KMS-11 (cell line): ENCODE measurements at regions not wholly inside any gene's neighbourhood (a gene's known extent, or its start where the extent isn't known, plus 50 kb on each side); places are given as distances from the start of the nearest gene placed in this dataset.

ENCODE experiments used
- H2AFZ ChIP-seq: fragments of 200-600 bp; sonication (generic); 2 replicates; pipeline ENCODE4 v1.6.1; 2016; ENCODE audit warnings: antibody characterized with exemption, mixed run types, low read depth
- H3K27ac ChIP-seq: fragments of 200-600 bp; sonication (generic); 2 replicates; pipeline ENCODE4 v1.6.1; 2016; ENCODE audit warnings: mild to moderate bottlenecking, mixed run types
- H3K27me3 ChIP-seq: fragments of 200-600 bp; sonication (generic); 2 replicates; pipeline ENCODE4 v1.6.1; 2017; ENCODE audit warnings: mild to moderate bottlenecking, low read depth, mixed run types, moderate library complexity; ENCODE audit not compliant: insufficient read depth
- H3K36me3 ChIP-seq: fragments of 200-600 bp; sonication (generic); 2 replicates; pipeline ENCODE4 v1.6.1; 2017; ENCODE audit warnings: mild to moderate bottlenecking, mixed run types; ENCODE audit not compliant: insufficient read depth
- H3K4me1 ChIP-seq: fragments of 200-600 bp; sonication (generic); 2 replicates; pipeline ENCODE4 v1.6.1; 2016; ENCODE audit warnings: mild to moderate bottlenecking, low read depth, mixed run types; ENCODE audit not compliant: poor library complexity, severe bottlenecking
- H3K4me2 ChIP-seq: fragments of 200-600 bp; sonication (generic); 2 replicates; pipeline ENCODE4 v1.7.0; 2016; ENCODE audit warnings: mild to moderate bottlenecking, mixed run types
- H3K4me3 ChIP-seq: fragments of 200-600 bp; sonication (generic); IDR thresholded peaks from 2 replicates; pipeline ENCODE4 v1.6.1; 2017; ENCODE audit warnings: low read depth, low read length, mixed read lengths; ENCODE audit not compliant: insufficient read depth
- H3K79me2 ChIP-seq: fragments of 200-600 bp; sonication (generic); 2 replicates; pipeline ENCODE4 v1.6.1; 2016; ENCODE audit warnings: low read depth, mixed run types; ENCODE audit not compliant: insufficient read depth
- H3K9ac ChIP-seq: fragments of 200-600 bp; sonication (generic); 2 replicates; pipeline ENCODE4 v1.6.1; 2016; ENCODE audit warnings: mild to moderate bottlenecking, mixed run types
- H4K20me1 ChIP-seq: fragments of 200-600 bp; sonication (generic); 2 replicates; pipeline ENCODE4 v1.6.1; 2016; ENCODE audit warnings: mild to moderate bottlenecking, mixed run types; ENCODE audit not compliant: insufficient read depth
- TF ChIP-seq, protein P1 (sequence below): fragments of 200-600 bp; sonication (generic); conservative IDR thresholded peaks from 2 replicates; pipeline ENCODE4 v1.6.1; 2017; ENCODE audit warnings: low read depth, mild to moderate bottlenecking, antibody characterized with exemption, low read length, moderate library complexity, mixed read lengths

DNA sequence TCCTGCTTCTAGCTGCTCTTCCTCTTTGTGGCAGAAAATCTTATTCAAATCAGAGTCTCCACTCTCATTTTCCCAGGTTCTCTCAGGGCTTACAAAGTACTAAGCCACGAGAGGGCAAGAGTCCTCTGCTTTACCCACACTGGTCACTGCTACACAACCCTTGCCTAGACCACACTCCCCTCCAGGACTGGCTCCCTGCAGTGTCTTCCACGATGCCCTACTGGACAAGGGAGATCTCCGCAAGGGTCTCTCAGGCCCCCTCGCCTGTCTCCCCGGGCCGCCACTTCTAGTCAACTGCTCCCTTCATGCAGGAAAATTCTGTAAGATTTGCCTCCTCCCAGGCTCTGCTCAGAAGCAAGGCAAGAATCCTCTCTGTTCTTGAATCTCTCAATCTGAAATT is 319.6 kb downstream of the RRAGC start:
- H3K4me1 ChIP-seq = no peaks in the 10 kb centered on the region
- no peak overlapping the region for H2AFZ ChIP-seq
- no peak overlapping the region for H3K9ac ChIP-seq
- no peak overlapping the region for H3K4me3 ChIP-seq
- no peak overlapping the region for H3K4me2 ChIP-seq
- H3K36me3 ChIP-seq = no peaks in the 10 kb centered on the region
- TF ChIP-seq, protein P1, sequence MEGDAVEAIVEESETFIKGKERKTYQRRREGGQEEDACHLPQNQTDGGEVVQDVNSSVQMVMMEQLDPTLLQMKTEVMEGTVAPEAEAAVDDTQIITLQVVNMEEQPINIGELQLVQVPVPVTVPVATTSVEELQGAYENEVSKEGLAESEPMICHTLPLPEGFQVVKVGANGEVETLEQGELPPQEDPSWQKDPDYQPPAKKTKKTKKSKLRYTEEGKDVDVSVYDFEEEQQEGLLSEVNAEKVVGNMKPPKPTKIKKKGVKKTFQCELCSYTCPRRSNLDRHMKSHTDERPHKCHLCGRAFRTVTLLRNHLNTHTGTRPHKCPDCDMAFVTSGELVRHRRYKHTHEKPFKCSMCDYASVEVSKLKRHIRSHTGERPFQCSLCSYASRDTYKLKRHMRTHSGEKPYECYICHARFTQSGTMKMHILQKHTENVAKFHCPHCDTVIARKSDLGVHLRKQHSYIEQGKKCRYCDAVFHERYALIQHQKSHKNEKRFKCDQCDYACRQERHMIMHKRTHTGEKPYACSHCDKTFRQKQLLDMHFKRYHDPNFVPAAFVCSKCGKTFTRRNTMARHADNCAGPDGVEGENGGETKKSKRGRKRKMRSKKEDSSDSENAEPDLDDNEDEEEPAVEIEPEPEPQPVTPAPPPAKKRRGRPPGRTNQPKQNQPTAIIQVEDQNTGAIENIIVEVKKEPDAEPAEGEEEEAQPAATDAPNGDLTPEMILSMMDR = no peak
- no peaks in the 10 kb centered on the region for H3K79me2 ChIP-seq
- H4K20me1 ChIP-seq = no peaks in the 10 kb centered on the region
- H3K27me3 ChIP-seq = no peaks in the 10 kb centered on the region
- no peak overlapping the region for H3K27ac ChIP-seq

GRCh38 chr1:38538834-38539233 is 320.7 kb downstream of the RRAGC start:
- H3K27me3 ChIP-seq = no peaks in the 10 kb centered on the region
- H2AFZ ChIP-seq = no peak overlapping the region
- TF ChIP-seq, protein P1 = no peak
- H4K20me1 ChIP-seq = no peaks in the 10 kb centered on the region
- H3K4me2 ChIP-seq = no peak overlapping the region
- H3K4me3 ChIP-seq = no peak overlapping the region
- no peaks in the 10 kb centered on the region for H3K36me3 ChIP-seq
- H3K4me1 ChIP-seq = no peaks in the 10 kb centered on the region
- no peak overlapping the region for H3K27ac ChIP-seq
- no peaks in the 10 kb centered on the region for H3K79me2 ChIP-seq
- no peak overlapping the region for H3K9ac ChIP-seq

DNA sequence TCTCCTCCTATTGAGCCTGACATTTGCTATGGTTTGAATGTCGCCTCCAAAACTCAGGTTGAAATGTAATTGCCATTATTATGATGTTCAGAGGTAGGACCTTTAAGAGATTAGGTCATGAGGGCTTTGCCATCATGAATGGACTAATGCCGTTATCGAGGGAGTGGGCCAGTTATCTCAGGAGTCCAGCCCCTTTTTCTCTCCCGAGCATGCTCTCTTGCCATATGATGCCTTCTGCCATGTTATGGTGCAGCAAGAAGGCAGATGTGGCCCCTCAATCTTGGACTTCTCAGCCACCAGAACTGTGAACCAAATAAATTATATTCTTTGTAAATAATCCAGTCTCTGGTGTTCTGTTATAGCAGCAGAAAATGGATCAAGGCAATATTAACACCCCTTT is 323.5 kb downstream of the RRAGC start:
- Histone ChIP-seq H3K4me2 (no peak overlapping the region), H4K20me1 (no peaks in the 10 kb centered on the region), H3K79me2 (no peaks in the 10 kb centered on the region), H3K4me1 (no peaks in the 10 kb centered on the region), H3K4me3 (no peak overlapping the region), H3K27me3 (no peaks in the 10 kb centered on the region), H3K9ac (no peak overlapping the region), H3K36me3 (no peaks in the 10 kb centered on the region), H2AFZ (no peak overlapping the region), H3K27ac (no peak overlapping the region)
- TF ChIP-seq, protein P1 = no peak

DNA sequence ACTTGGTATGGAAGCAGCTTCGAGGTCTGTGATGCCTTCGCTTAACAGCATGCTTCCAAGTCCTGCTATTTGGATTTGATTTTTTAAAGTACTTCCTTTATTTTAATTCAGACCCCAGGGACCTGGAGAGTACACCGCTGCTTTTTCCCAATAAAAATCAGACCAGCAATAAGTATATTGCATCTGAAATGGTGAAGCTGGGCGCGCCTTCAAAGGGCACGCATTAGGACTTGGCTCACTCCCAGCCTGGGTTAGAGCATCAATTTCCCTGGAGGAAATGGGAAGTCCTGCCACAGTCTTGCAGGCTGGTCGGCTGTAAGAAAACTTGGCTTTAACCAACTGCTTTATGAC is 325.1 kb downstream of the RRAGC start:
- Histone ChIP-seq H3K4me3 (no peak overlapping the region), H3K27ac (no peak overlapping the region), H4K20me1 (no peaks in the 10 kb centered on the region), H3K27me3 (no peaks in the 10 kb centered on the region), H3K79me2 (no peaks in the 10 kb centered on the region), H2AFZ (no peak overlapping the region), H3K4me1 (no peaks in the 10 kb centered on the region), H3K4me2 (no peak overlapping the region), H3K36me3 (no peaks in the 10 kb centered on the region), H3K9ac (no peak overlapping the region)
- TF ChIP-seq, protein P1 = no peak
